HCT116 (cell line): ENCODE measurements at regions not wholly inside any gene's neighbourhood (a gene's known extent, or its start where the extent isn't known, plus 50 kb on each side); places are given as distances from the start of the nearest gene placed in this dataset.

ENCODE experiments used
- ATAC-seq: fragments of 200-7000 bp; cut with Tn5 transposase; 2 replicates; pipeline ENCODE4 v1.9.1; 2020; ENCODE audit warnings: mild to moderate bottlenecking, moderate library complexity
- BruUV-seq: library from RNA; stranded (reverse); fragments of 400-500 nt; replicated peaks from 2 replicates; lab custom pipeline; 2021; lab: Mats Ljungman, UMichigan
- CTCF ChIA-PET: fragments of 300-600 bp; sonication (Branson Sonifier 250); formaldehyde crosslinking; loops from one replicate; lab custom pipeline; 2021; ENCODE audit warnings: antibody characterized with exemption; lab: Charles Lee
- POLR2A ChIA-PET: fragments of 300-600, 350-600 bp; sonication (Branson Sonifier 250); formaldehyde crosslinking; loops from one replicate; lab custom pipeline; 2021; ENCODE audit warnings: antibody characterized with exemption; lab: Charles Lee
- RAD21 ChIA-PET, 2 experiments: fragments of 300-600 bp; sonication (Branson Sonifier 250); formaldehyde crosslinking; loops; one replicate each; lab custom pipeline; 2023; ENCODE audit warnings: low total read pairs in 2 of 2; ENCODE audit not compliant: uncharacterized antibody in 2 of 2, unreplicated experiment in 2 of 2, low non-redundant PET in 1 of 2; lab: Charles Lee
- DNase-seq: peaks from one replicate; pipeline ENCODE4 v3.0.0-alpha.2; 2010; ENCODE audit warnings: low read depth, low spot score
- H2AFZ ChIP-seq: fragments of 200-600 bp; shearing (Covaris generic), sonication (generic); 2 replicates; pipeline ENCODE4 v1.6.1; 2017; ENCODE audit warnings: low read depth, mixed run types, mixed read lengths, antibody characterized with exemption, low read length; ENCODE audit not compliant: poor library complexity, severe bottlenecking
- H3K27ac ChIP-seq: 2 replicates; pipeline ENCODE4 v1.5.1; 2012; ENCODE audit warnings: low read depth, low read length
- H3K27me3 ChIP-seq: fragments of 200-600 bp; sonication (generic); 2 replicates; pipeline ENCODE4 v1.6.1; 2016; ENCODE audit warnings: mixed run types, low read length, mixed read lengths; ENCODE audit not compliant: insufficient read depth
- H3K36me3 ChIP-seq, 2 experiments: fragments of 200-500 bp in 1 of 2; fragments of 200-600 bp in 1 of 2; sonication (Bioruptor generic) in 1 of 2; sonication (generic) in 1 of 2; 2 replicates each; pipeline versions ENCODE4 v1.5.1 to v1.6.1; 2014 to 2016; ENCODE audit warnings: low read length in 2 of 2, inconsistent platforms in 1 of 2, mixed read lengths in 1 of 2, mixed run types in 1 of 2; ENCODE audit not compliant: insufficient read depth in 2 of 2, control insufficient read depth in 1 of 2
- H3K4me1 ChIP-seq, 2 experiments: fragments of 200-600 bp in 1 of 2; sonication (generic) in 1 of 2; 2 replicates each; pipeline versions ENCODE4 v1.5.1 to v1.6.1; 2012 to 2017; ENCODE audit warnings: low read length in 2 of 2, inconsistent platforms in 1 of 2, mild to moderate bottlenecking in 1 of 2, mixed read lengths in 1 of 2, mixed run types in 1 of 2, moderate library complexity in 1 of 2; ENCODE audit not compliant: insufficient read depth in 2 of 2, control insufficient read depth in 1 of 2
- H3K4me2 ChIP-seq: fragments of 200-600 bp; sonication (generic); 2 replicates; pipeline ENCODE4 v1.6.1; 2017; ENCODE audit warnings: mixed run types, low read length, mixed read lengths
- H3K4me3 ChIP-seq, 2 experiments: fragments of 200-600 bp in 1 of 2; sonication (generic) in 1 of 2; replicated peaks in 1 of 2; 2 replicates each; pipeline ENCODE4 v1.5.1; 2011 to 2016; ENCODE audit warnings: low read length in 2 of 2, control low read depth in 1 of 2, low read depth in 1 of 2, mild to moderate bottlenecking in 1 of 2, mixed read lengths in 1 of 2, mixed run types in 1 of 2
- H3K79me2 ChIP-seq: fragments of 200-600 bp; sonication (generic); 2 replicates; pipeline ENCODE4 v1.6.1; 2017; ENCODE audit warnings: mild to moderate bottlenecking, mixed run types, low read length, moderate library complexity, mixed read lengths; ENCODE audit not compliant: insufficient read depth
- H3K9ac ChIP-seq: fragments of 200-600 bp; sonication (generic); 2 replicates; pipeline ENCODE4 v1.6.1; 2016; ENCODE audit warnings: low read length, mixed read lengths
- H3K9me2 ChIP-seq: fragments of 200-600 bp; sonication (generic), shearing (Covaris generic); 2 replicates; pipeline ENCODE4 v1.6.1; 2017; ENCODE audit warnings: mixed run types, mild to moderate bottlenecking, moderate library complexity; ENCODE audit not compliant: insufficient read depth
- H3K9me3 ChIP-seq, 2 experiments: fragments of 200-500 bp in 1 of 2; fragments of 200-600 bp in 1 of 2; sonication (Bioruptor generic) in 1 of 2; sonication (generic) in 1 of 2; 2 replicates each; pipeline ENCODE4 v1.6.1; 2014 to 2017; ENCODE audit warnings: low read length in 2 of 2, mixed read lengths in 2 of 2, inconsistent platforms in 1 of 2, low read depth in 1 of 2, mild to moderate bottlenecking in 1 of 2, mixed run types in 1 of 2, moderate library complexity in 1 of 2; ENCODE audit not compliant: control insufficient read depth in 1 of 2, insufficient read depth in 1 of 2
- H4K20me1 ChIP-seq: fragments of 200-600 bp; sonication (generic), shearing (Covaris generic); 2 replicates; pipeline ENCODE4 v1.6.1; 2017; ENCODE audit warnings: mixed run types, mild to moderate bottlenecking, moderate library complexity; ENCODE audit not compliant: insufficient read depth
- CBX3 ChIP-seq: IDR thresholded peaks from 2 replicates; pipeline ENCODE4 v1.6.1; 2012; ENCODE audit warnings: low read depth
- CTCF ChIP-seq, 3 experiments: fragments of 200-600 bp in 1 of 3; sonication (generic) in 1 of 3; IDR thresholded peaks in 2 of 3; conservative IDR thresholded peaks in 1 of 3; 2 replicates each; pipeline ENCODE4 v1.5.1; 2012 to 2017; ENCODE audit warnings: low read depth in 2 of 3, low read length in 2 of 3, antibody characterized with exemption in 1 of 3, borderline replicate concordance in 1 of 3, control low read depth in 1 of 3, mild to moderate bottlenecking in 1 of 3, mixed read lengths in 1 of 3, mixed run types in 1 of 3, moderate library complexity in 1 of 3; ENCODE audit not compliant: insufficient read depth in 1 of 3
- EGR1 ChIP-seq: IDR thresholded peaks from 2 replicates; pipeline ENCODE4 v1.6.1; 2012; ENCODE audit warnings: low read depth
- ELF1 ChIP-seq: IDR thresholded peaks from 2 replicates; pipeline ENCODE4 v1.6.1; 2012; ENCODE audit warnings: low read depth, borderline replicate concordance
- EZH2 ChIP-seq: fragments of 200-600 bp; sonication (generic); IDR thresholded peaks from 2 replicates; pipeline ENCODE4 v1.6.1; 2017; ENCODE audit warnings: antibody characterized with exemption, mixed run types
- EZH2phosphoT487 ChIP-seq: fragments of 200-600 bp; IDR thresholded peaks from 2 replicates; pipeline ENCODE4 v1.6.1; 2018; ENCODE audit warnings: antibody characterized with exemption, borderline replicate concordance
- MAX ChIP-seq: IDR thresholded peaks from 2 replicates; pipeline ENCODE4 v1.6.1; 2012
- POLR2A ChIP-seq: IDR thresholded peaks from 2 replicates; pipeline ENCODE4 v1.7.0; 2011; ENCODE audit warnings: borderline replicate concordance; ENCODE audit not compliant: insufficient read depth, insufficient read length; ENCODE audit errors: extremely low read depth
- POLR2AphosphoS5 ChIP-seq: IDR thresholded peaks from 2 replicates; pipeline ENCODE4 v1.6.1; 2011; ENCODE audit warnings: mild to moderate bottlenecking, low read depth, low read length, moderate library complexity
- SIN3A ChIP-seq: IDR thresholded peaks from 2 replicates; pipeline ENCODE4 v1.6.1; 2012; ENCODE audit warnings: low read depth
- SRF ChIP-seq: IDR thresholded peaks from 2 replicates; pipeline ENCODE4 v1.6.1; 2012; ENCODE audit warnings: low read depth
- YY1 ChIP-seq: IDR thresholded peaks from 2 replicates; pipeline ENCODE4 v1.6.1; 2011; ENCODE audit warnings: low read length, low read depth, moderate library complexity, mild to moderate bottlenecking; ENCODE audit not compliant: insufficient replicate concordance; ENCODE audit errors: extremely low read depth
- ZFX ChIP-seq: fragments of 450-650 bp; IDR thresholded peaks from 2 replicates; pipeline ENCODE4 v1.6.1; 2017
- intact Hi-C: fragments of 100-400 bp; cut with micrococcal nuclease; formaldehyde crosslinking; loops from 2 replicates; pipeline ENCODE4 v1.10.0; 2022
- TF ChIP-seq, protein P1 (sequence below): IDR thresholded peaks from 2 replicates; pipeline ENCODE4 v1.6.1; 2012
- TF ChIP-seq, protein P2 (sequence below): IDR thresholded peaks from 2 replicates; pipeline ENCODE4 v1.6.1; 2012; ENCODE audit warnings: low read depth

DNA sequence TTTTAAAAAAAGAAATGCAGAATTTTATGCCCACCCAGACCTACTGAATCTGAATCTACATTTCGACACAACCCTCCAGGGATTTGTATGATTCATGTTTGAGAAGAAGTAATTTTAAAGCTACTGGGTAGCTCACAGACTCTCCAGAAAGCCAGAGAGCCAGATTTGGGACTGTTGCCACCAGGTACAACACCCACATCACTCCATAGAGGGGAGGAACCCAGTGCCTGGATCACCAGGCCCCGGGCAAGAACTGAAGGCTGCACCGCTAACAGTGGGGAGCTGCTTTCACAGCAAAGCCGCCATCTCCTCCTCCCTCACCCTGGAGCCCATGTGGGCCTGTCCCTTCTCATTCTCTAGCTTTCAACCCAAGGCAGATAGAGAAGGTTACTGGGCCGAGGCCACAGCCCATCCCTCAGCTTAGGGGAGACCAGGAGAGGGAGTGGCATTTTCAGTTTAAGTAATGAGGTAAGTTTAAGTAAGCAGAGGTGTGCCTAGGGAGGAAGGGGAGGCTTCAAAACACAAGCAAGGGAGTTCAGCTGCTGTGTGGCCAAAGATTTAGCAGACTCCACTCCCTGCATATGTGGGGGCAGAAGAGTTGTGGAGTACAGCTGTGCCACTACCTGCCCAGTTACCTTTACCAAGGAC lies 109.8 kb downstream of the IL12A start:
- intact Hi-C loops: no loop called here
- CTCF ChIA-PET: no interaction called here
- TF ChIP-seq POLR2AphosphoS5: no peak
- no peak for TF ChIP-seq CTCF (IDR thresholded peaks at IDR 0.05 in 2 of 3, conservative IDR thresholded peaks at IDR 0.05 in 1 of 3; ENCODE audit: borderline replicate concordance in 1 of 3, insufficient read depth in 1 of 3, low read depth in 2 of 3, low read length in 2 of 3)
- TF ChIP-seq SRF: no peak
- TF ChIP-seq, protein P1, sequence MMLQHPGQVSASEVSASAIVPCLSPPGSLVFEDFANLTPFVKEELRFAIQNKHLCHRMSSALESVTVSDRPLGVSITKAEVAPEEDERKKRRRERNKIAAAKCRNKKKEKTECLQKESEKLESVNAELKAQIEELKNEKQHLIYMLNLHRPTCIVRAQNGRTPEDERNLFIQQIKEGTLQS: no peak
- no peak for TF ChIP-seq ELF1
- no peak for TF ChIP-seq EZH2
- no peak for TF ChIP-seq CBX3
- TF ChIP-seq POLR2A: no peak
- TF ChIP-seq, protein P2, sequence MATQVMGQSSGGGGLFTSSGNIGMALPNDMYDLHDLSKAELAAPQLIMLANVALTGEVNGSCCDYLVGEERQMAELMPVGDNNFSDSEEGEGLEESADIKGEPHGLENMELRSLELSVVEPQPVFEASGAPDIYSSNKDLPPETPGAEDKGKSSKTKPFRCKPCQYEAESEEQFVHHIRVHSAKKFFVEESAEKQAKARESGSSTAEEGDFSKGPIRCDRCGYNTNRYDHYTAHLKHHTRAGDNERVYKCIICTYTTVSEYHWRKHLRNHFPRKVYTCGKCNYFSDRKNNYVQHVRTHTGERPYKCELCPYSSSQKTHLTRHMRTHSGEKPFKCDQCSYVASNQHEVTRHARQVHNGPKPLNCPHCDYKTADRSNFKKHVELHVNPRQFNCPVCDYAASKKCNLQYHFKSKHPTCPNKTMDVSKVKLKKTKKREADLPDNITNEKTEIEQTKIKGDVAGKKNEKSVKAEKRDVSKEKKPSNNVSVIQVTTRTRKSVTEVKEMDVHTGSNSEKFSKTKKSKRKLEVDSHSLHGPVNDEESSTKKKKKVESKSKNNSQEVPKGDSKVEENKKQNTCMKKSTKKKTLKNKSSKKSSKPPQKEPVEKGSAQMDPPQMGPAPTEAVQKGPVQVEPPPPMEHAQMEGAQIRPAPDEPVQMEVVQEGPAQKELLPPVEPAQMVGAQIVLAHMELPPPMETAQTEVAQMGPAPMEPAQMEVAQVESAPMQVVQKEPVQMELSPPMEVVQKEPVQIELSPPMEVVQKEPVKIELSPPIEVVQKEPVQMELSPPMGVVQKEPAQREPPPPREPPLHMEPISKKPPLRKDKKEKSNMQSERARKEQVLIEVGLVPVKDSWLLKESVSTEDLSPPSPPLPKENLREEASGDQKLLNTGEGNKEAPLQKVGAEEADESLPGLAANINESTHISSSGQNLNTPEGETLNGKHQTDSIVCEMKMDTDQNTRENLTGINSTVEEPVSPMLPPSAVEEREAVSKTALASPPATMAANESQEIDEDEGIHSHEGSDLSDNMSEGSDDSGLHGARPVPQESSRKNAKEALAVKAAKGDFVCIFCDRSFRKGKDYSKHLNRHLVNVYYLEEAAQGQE: no peak
- no peak for TF ChIP-seq EGR1
- no peak for TF ChIP-seq MAX
- TF ChIP-seq SIN3A: no peak
- TF ChIP-seq ZFX: no peak
- no peak for TF ChIP-seq YY1
- TF ChIP-seq EZH2phosphoT487: no peak
- H3K27me3 ChIP-seq: no peaks in the 10 kb centered on the region
- H3K9ac ChIP-seq: no peak overlapping the region
- H3K9me2 ChIP-seq: no peaks in the 10 kb centered on the region
- POLR2A ChIA-PET: no interaction called here
- no peaks in the 10 kb centered on the region for H4K20me1 ChIP-seq
- H3K36me3 ChIP-seq: no peaks in the 10 kb centered on the region
- no peaks in the 10 kb centered on the region for H3K4me1 ChIP-seq
- no peaks in the 10 kb centered on the region for H3K9me3 ChIP-seq
- RAD21 ChIA-PET: no interaction called here
- no peak overlapping the region for H3K4me3 ChIP-seq
- no peak for ATAC-seq
- no TSS peak for BruUV-seq
- no peaks in the 10 kb centered on the region for H3K79me2 ChIP-seq
- no peak overlapping the region for H3K4me2 ChIP-seq
- DNase-seq: no peak
- H3K27ac ChIP-seq: no peak overlapping the region
- no peak overlapping the region for H2AFZ ChIP-seq
